ENCODE measurements at regions not wholly inside any gene's neighbourhood (a gene's known extent, or its start where the extent isn't known, plus 50 kb on each side); places are given as distances from the start of the nearest gene placed in this dataset.

- Histone ChIP-seq H3K27me3 (no peaks in the 10 kb centered on the region), H3K36me3 (no peaks in the 10 kb centered on the region), H3K4me1 (no peaks in the 10 kb centered on the region)
Observed at GRCh38 chr13:33448889-33449288, 163.3 kb upstream of the STARD13 start.

GRCh38 chr13:33450956-33451709 lies 165.6 kb upstream of the STARD13 start:
- Histone ChIP-seq H3K27ac (no peak overlapping the region), H4K20me1 (no peaks in the 10 kb centered on the region), H3K36me3 (no peaks in the 10 kb centered on the region), H3K9me3 (replicated peaks in 1 of 11) (0 out of 22 replicates have a peak, but pooled peaks cover 0 to 3% (median 0%) of the 10 kb centered on the region in 11 experiments), H3K4me1 (no peaks in the 10 kb centered on the region), H3K4me2 (no peak overlapping the region), H3K27me3 (no peaks in the 10 kb centered on the region), H3K4me3 (no peak overlapping the region), H3K9ac (no peak overlapping the region)
- no peak for TF ChIP-seq Cebpa-rat (IDR thresholded peaks at IDR 0.05)

More at GRCh38 chr13:33448889-33449288, 163.3 kb upstream of the STARD13 start:
- Histone ChIP-seq H3K9ac (no peak overlapping the region), H3K27ac (no peak overlapping the region), H3K9me3 (replicated peaks in 1 of 11) (0 out of 22 replicates have a peak, but pooled peaks cover 0 to 3% (median 0%) of the 10 kb centered on the region in 11 experiments), H3K4me3 (no peak overlapping the region), H4K20me1 (no peaks in the 10 kb centered on the region), H3K4me2 (no peak overlapping the region)
- TF ChIP-seq Cebpa-rat (IDR thresholded peaks at IDR 0.05): no peak

GRCh38 chr13:33452873-33453517 lies 167.4 kb upstream of the STARD13 start:
- Histone ChIP-seq H3K9me3 (replicated peaks in 1 of 11) (0 out of 22 replicates have a peak, but pooled peaks cover 0 to 3% (median 0%) of the 10 kb centered on the region in 11 experiments), H3K4me1 (no peaks in the 10 kb centered on the region), H3K4me3 (no peak overlapping the region), H3K9ac (no peak overlapping the region), H4K20me1 (no peaks in the 10 kb centered on the region), H3K36me3 (no peaks in the 10 kb centered on the region), H3K4me2 (no peak overlapping the region), H3K27me3 (no peaks in the 10 kb centered on the region), H3K27ac (no peak overlapping the region)
- TF ChIP-seq Cebpa-rat (IDR thresholded peaks at IDR 0.05): no peak

DNA sequence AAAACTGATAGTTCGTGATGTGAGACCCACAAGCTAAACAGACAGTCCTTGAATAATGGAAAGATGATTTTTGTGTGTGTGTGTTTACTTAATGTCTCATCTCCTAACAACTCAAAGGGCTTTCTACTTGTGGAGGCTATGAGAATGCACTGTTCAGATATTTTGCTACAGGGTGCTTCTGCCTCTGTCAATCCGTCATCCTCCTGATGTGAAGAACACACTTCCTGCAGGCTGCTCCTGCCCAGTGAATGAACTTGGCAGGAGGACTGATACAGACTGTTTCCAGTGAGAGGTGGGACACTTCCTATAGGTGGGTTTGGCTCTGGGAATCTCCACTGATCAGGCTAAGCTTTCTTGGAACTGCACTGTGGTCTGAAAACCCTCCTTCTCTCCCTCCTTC lies 168.4 kb upstream of the STARD13 start:
- no peak overlapping the region for H3K4me3 ChIP-seq
- H4K20me1 ChIP-seq: no peaks in the 10 kb centered on the region
- H3K4me1 ChIP-seq: no peaks in the 10 kb centered on the region
- no peak overlapping the region for H3K27ac ChIP-seq
- TF ChIP-seq Cebpa-rat (IDR thresholded peaks at IDR 0.05): no peak
- H3K9me3 ChIP-seq (replicated peaks in 1 of 11): peaks cover 0 to 5% (median under 1%) of the 10 kb centered on the region in 11 experiments; a peak in 2 of 22 replicates
- H3K36me3 ChIP-seq: no peaks in the 10 kb centered on the region
- no peak overlapping the region for H3K4me2 ChIP-seq
- H3K27me3 ChIP-seq: no peaks in the 10 kb centered on the region
- H3K9ac ChIP-seq: no peak overlapping the region

DNA sequence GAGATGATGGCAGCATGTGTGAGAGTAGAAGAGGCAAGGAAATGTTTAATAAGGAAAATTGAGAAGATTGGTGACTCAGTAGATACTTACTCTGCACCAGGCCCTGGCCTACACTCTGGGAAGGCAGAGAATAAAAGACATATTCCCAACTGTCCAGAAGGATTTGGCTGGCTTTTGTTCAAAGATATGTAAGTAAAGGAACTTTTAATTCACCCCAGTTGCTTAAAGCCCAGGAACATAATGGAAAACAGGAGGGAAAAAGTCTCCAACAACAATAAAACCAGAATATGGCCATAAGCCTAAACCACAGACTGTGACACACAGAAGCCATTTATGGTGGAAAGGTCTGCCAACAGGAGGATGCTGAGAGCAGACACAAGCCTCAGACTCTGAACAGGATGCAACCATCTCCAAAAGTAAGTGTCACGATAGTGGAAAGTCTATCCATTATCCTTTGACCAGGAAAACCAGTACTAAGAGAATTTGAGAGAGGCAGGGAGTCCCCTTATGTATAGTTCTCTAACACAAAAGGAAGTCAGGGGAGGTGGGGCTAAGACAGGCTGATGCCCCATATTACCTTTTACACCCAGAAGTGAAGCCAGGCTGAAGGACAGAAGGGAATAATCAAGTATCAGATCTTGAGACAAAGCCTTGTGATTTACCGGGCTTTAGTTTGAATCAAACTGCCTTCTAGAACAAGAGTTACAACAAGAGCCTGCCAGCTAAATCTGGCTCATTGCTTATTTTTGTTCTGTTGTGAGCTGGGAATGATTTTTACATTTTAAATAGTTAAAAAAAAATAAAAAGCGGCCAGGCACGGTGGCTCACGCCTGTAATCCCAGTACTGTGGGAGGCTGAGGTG lies 169.5 kb upstream of the STARD13 start:
- H3K9ac ChIP-seq: no peak overlapping the region
- no peak overlapping the region for H3K27ac ChIP-seq
- H3K4me1 ChIP-seq: no peaks in the 10 kb centered on the region
- no peak overlapping the region for H3K4me3 ChIP-seq
- H3K9me3 ChIP-seq (replicated peaks in 1 of 11): peaks cover 5 to 16% (median 11%) of the 10 kb centered on the region in 11 experiments; a peak in 21 of 22 replicates
- H3K4me2 ChIP-seq: no peak overlapping the region
- TF ChIP-seq Cebpa-rat (IDR thresholded peaks at IDR 0.05): no peak
- H3K36me3 ChIP-seq: no peaks in the 10 kb centered on the region
- no peaks in the 10 kb centered on the region for H4K20me1 ChIP-seq
- H3K27me3 ChIP-seq: no peaks in the 10 kb centered on the region

GRCh38 chr13:33459702-33460101 lies 174.1 kb upstream of the STARD13 start:
- Histone ChIP-seq H3K36me3 (no peaks in the 10 kb centered on the region), H3K4me1 (peaks cover 0 to 3% (median 0%) of the 10 kb centered on the region in 10 experiments; a peak in 1 of 20 replicates), H3K27me3 (no peaks in the 10 kb centered on the region), H3K9ac (no peak overlapping the region), H4K20me1 (no peaks in the 10 kb centered on the region), H3K27ac (no peak overlapping the region), H3K4me2 (no peak overlapping the region), H3K9me3 (replicated peaks in 1 of 11) (peaks cover 9 to 23% (median 17%) of the 10 kb centered on the region in 11 experiments; a peak in 21 of 22 replicates), H3K4me3 (no peak overlapping the region)
- no peak for TF ChIP-seq Cebpa-rat (IDR thresholded peaks at IDR 0.05)

DNA sequence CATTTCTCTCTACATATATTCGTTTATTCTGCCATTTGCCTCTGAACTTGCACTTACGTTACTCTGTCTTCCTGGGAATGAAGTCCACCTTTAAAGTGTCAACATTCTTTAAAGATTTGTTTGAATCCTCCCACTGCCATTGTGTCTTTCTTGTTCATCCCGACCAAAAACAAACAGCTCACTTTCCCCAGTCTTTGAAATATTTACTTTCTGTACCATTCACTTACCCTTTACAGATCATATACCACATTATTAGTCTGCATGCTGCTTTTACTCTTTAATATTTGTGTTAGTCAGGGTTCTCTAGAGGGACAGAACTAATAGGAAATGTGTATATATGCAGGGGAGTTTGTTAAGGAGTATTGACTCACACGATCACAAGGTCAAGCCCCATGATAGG lies 176.6 kb upstream of the STARD13 start:
- Histone ChIP-seq H3K36me3 (no peaks in the 10 kb centered on the region), H4K20me1 (no peaks in the 10 kb centered on the region), H3K9ac (no peak overlapping the region), H3K27me3 (no peaks in the 10 kb centered on the region), H3K27ac (no peak overlapping the region), H3K4me2 (no peak overlapping the region), H3K9me3 (replicated peaks in 1 of 11) (peaks cover 9 to 23% (median 17%) of the 10 kb centered on the region in 11 experiments; a peak in 21 of 22 replicates), H3K4me1 (peaks cover 0 to 3% (median 0%) of the 10 kb centered on the region in 10 experiments; a peak in 1 of 20 replicates), H3K4me3 (no peak overlapping the region)
- no peak for TF ChIP-seq Cebpa-rat (IDR thresholded peaks at IDR 0.05)

GRCh38 chr13:33464345-33464744 lies 178.8 kb upstream of the STARD13 start:
- Histone ChIP-seq H3K4me1 (peaks cover 0 to 3% (median 0%) of the 10 kb centered on the region in 10 experiments; a peak in 1 of 20 replicates), H4K20me1 (no peaks in the 10 kb centered on the region), H3K36me3 (no peaks in the 10 kb centered on the region), H3K9ac (no peak overlapping the region), H3K27me3 (no peaks in the 10 kb centered on the region), H3K27ac (no peak overlapping the region), H3K4me2 (no peak overlapping the region), H3K4me3 (no peak overlapping the region), H3K9me3 (replicated peaks in 1 of 11) (peaks cover 7 to 18% (median 10%) of the 10 kb centered on the region in 11 experiments; a peak in 21 of 22 replicates)
- TF ChIP-seq Cebpa-rat (IDR thresholded peaks at IDR 0.05): peak in 2 of 11 experiments; percentile 18 to 50; a peak in 2 of 22 replicates

DNA sequence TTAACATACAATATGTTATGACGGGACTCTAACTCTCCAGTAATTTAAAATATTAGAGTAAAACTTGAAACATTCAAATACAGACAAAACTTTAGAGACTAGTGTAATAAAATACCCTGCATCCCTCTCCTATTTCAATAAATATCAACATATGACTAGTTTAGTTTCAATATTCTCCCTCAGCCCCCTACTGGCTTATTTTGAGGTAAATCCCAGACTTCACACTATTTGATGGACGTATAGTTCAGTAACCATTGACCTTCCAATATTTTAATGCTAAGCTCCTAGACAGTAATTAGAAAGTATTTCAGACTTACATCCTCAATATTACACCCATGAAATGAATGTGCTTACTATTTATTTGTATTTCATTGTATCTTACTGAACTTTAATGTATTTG lies 180.7 kb upstream of the STARD13 start:
- Histone ChIP-seq H3K4me2 (no peak overlapping the region), H3K9me3 (replicated peaks in 1 of 11) (peaks cover 0 to 5% (median 0%) of the 10 kb centered on the region in 11 experiments; a peak in 4 of 22 replicates), H4K20me1 (no peaks in the 10 kb centered on the region), H3K9ac (no peak overlapping the region), H3K4me3 (no peak overlapping the region), H3K4me1 (no peaks in the 10 kb centered on the region), H3K36me3 (no peaks in the 10 kb centered on the region), H3K27ac (no peak overlapping the region), H3K27me3 (no peaks in the 10 kb centered on the region)
- no peak for TF ChIP-seq Cebpa-rat (IDR thresholded peaks at IDR 0.05)
